EL (cell line): ENCODE measurements at regions not wholly inside any gene's neighbourhood (a gene's known extent, or its start where the extent isn't known, plus 50 kb on each side); places are given as distances from the start of the nearest gene placed in this dataset.
"Not testable (repeated sequence)": the region's sequence is repeated elsewhere in the genome, so short reads cannot be mapped to it uniquely, and the experiment has no call there.

ENCODE experiments used
- DNase-seq: peaks from one replicate; pipeline ENCODE4 v3.0.0-alpha.2; 2016

DNA sequence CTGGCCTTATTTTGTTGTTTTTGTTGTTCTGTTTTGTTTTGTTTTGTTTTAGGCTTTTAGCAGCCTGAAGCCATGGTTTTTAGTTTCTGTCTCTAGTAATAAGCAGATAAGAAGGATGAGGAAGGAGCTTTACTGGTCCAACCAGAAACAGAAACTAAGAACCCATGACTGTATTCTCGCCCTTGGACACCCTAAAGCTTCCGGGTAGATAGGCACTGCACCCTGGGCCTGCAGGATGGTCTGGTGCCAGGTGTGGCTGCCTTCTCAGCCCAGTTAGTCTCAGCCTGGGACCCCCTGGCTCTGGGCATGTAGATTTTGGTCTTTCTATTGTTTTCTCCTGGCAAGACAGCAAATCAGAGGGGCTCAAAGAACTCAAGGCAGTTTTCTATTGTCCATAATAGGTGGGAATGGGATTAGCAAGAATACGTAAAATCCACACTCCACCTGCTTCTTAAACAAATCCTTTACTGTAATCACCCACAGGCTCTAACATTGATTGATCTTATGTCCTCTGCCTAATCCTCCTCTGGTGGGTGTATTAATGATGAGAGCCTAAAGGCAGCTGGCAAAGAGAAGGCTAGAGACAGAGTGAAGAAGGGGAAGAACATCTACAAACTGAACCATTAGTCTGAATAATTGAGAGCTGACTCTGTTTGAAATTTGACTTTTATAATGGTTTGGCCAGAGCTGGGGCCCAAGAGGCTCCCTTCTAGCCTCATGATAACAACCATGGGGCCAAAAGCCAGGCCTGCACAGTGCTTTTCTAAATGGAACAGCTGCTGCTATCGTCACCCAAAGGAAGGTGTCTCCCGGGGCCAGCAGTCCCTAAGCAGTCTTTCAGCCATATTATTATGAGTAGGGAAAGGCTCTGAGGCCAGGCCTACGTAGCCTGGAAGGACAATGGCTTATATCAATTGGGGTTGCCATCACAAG, 106.8 kb upstream of the ATP1A1 start:
- no peak for DNase-seq

- no peak for DNase-seq
These were observed 106.2 kb upstream of the ATP1A1 start for GRCh38 chr1:116266864-116267212.

- peak; percentile 23 for DNase-seq
These were observed 104.8 kb upstream of the ATP1A1 start for GRCh38 chr1:116268211-116268610.

DNA sequence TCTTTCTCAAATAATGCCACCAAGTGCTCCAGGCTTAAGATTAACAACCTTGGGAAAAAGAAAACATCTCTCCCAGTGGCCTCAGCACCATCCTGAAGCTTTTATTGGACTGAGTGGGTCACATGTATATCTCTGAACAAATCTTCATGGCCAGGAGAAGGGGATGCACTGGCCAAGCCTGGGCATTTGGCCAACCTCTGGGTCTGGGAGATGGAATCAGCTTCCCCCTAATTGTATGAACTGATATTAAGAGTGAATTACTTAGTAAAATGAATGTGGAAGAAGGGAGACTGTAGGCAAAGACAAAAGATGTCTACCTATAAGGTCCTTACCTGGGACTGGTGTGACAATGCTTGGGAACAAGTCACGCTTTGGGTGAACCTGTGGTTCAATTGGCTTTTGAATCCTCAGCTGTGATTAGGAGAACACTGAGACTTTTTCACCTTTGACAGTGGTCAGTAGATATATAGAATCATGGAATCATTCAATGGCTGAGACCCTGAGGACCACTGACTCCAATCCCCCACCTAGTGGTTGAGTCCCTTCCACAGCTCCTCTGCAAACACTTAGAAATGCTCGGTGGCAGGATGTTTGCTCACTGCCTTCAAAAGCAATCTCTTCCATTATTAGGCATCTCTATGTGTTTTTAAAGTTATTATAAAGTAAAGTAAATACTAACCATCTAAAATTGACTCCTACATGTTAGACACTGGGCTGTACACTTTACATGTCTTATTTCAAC, 102.6 kb upstream of the ATP1A1 start:
- no peak for DNase-seq

DNA sequence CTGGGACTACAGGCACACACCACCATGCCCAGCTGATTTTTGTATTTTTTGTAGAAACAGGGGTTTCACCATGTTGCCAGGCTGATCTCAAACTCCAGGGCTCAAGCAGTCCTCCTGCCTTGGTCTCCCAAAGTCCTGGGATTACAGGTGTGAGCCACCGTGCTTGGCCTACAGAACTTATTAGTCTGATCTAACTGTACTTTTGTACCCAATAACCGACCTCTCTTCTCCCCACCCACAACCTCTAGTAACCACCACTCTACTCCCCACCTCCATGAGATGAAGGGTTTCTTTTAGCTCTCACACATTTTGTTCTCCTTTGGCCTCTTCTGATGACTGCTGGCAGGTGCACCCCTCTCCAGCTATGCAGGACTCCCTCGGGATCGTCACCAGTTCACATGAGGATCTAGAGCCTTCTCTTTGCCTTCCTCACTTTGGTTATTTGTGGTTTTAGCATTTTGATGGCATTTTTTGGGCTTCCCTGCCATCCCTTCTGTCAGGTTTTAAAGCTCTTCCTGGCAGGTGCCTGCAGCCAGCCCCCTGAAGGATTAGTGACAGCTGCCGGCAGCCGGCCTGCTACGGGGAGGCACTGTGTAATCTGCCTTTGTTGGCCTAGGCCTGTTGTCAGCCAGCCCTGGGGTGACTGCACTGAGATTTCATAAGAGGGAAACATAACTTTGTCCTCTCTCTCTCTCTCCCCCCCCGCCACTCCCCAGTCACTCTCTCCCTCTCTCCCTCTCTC, 99.8 kb upstream of the ATP1A1 start:
- DNase-seq: no peak

DNA sequence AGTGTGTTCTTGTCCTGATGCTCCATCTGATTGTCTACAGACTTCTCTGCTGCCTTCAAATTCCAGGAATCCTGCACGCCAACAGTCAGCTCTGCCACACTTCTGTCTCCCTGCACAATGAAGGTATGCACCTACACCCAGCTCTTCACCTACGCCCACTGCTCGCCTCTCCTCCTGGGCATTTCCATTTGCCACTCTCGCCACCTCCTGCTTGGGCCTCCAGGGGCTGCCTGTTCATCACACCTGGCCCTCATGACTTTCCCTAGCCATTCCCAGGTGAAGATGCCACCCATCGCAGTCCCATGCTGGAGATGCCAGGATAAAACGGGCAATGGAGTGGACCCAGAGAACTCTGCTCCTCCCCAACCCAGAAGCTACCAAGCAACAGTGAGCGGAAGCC, 96.5 kb upstream of the ATP1A1 start:
- DNase-seq: no peak

DNA sequence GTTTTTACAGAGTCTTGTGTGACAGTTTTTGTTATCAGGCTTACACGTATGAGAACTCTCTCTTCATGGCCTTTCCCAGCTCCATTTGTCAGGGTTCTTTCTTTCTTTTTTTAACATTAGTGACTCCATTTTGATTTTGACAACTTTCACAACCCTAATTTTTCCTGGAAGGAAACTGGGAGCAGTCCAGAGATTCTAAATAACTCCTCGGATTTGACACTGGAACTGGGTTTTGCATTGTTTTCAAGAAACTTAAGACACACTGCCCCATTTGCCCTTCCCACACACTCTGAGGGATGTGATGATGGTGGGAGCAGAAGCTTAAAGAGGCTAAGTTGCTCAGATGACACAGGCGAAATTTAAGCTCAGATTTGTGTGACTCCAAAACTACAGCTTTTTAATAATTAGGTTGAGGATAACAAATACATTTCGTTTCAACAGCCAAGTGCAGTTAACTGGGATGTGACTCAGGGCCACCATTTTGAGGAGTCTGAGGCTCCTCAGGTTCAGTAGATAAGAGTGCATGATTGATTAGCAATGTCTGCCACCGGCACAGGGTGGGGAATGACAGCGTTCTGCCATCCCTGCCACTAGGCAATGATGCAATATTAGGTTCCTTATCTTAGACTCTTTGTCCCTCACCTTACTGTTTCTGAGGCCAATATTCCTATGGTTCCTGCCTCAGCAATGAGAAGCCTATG, 95.1 kb upstream of the ATP1A1 start:
- DNase-seq: no peak

DNA sequence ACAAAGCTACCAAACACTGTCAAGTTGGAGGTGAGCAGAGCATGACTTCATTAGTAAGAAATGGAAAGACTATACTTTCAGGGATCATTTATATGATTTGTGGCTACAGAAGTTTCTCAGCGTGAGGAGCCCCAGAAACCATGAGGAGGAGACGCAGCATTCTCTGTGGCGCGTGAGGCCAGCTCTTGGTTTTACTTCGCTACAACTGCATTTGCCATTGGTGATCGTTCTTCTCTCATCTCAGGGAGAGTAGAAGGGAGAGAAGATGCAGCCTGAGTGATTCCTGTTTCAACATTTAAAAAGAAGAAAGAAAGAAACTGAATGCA, 94.5 kb upstream of the ATP1A1 start:
- no peak for DNase-seq

DNA sequence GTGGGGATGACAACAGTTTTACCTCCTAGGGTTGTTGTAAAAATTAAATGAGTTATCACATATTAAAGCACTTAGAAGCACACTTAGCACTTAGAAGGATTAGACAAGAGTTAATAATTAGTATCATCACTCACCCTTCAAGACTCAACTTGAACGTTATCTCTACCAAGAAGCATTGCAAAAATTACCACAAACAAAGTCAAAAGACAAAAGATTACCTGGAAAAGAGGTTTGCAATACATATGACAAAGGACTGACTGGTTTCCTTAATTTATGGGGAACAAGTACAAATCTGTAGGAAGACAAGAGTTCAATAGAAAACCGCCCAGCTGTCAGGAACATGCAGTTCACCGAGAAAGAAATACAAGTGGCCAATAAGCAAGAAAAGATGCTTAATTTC, 93.3 kb upstream of the ATP1A1 start:
- no peak for DNase-seq

- DNase-seq: no peak
These were observed 88.1 kb upstream of the ATP1A1 start for GRCh38 chr1:116284819-116285390.

DNA sequence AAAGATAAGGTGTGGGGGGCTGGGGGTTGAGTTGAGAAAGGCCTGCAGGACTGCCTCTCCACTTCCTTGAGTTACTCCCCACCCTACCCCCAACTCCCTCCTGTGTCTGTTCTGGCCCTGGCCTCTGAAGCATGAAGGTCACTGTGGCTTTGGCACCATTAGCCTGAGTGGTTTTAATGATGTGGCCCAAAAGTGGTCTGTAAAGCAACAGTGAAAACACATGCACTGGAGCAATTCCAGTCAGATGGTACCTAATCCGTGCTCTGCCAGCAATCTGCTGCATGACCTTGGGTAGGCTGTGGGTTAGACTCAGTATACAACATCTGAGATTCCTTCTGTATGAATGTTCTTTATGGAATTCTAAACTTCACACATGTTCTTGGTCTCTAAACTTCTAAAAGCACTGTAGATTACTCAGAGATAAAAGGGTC, 86.5 kb upstream of the ATP1A1 start:
- DNase-seq: peak; percentile 89

- no peak for DNase-seq
These were observed 85.5 kb upstream of the ATP1A1 start for GRCh38 chr1:116287341-116288200.

DNA sequence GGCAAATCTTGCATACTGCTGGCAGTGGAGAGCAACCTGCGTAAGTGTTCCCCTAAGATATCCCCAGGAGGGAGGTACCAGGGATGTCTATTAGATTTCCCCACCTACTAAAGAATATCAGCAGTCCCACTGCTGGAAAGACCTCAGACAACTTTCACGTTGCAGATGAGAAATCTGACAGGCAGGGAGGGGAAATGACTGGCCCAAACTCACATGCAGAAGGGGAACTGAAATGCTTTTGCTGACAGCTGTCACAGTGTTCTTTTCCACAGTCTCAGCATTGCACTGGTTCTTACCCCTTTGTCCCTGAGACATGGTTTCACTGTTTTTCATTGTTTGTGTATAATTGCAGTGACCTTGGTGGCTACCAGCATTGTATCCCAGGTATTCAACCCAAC, 84.8 kb upstream of the ATP1A1 start:
- DNase-seq: no peak

- no peak for DNase-seq
These were observed 83.9 kb upstream of the ATP1A1 start for GRCh38 chr1:116289193-116289592.

DNA sequence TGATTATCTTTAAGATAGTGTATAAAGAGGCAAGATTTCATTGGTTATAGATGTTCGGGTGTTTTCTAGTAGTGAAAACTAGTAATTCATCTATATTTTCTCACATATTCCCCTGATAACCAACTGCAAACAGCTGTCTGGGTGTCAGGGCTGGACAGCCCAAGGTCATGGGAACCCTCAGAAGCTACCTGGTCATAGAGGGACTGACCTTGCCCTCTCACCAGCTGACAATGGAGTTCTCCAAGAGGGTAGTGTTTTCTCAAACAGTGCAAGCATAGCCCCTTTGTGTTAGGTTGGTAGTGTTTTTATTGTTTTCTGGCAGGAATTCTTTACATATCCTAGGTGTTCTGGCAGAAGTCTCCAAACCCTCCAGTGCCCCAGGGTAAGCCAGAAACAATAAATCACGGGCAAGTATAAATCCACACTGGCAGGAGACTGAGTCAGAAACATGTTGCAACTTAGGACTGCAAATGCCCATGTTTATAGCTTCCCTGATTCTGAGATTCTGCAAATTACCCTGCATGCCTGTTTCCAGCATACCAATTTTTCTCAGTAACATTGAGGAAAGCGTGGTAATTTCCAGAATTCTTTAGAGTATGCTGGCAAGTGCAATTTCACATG, 82.8 kb upstream of the ATP1A1 start:
- DNase-seq: peak; percentile 53

GRCh38 chr1:116291024-116291423, 82.0 kb upstream of the ATP1A1 start:
- no peak for DNase-seq

DNA sequence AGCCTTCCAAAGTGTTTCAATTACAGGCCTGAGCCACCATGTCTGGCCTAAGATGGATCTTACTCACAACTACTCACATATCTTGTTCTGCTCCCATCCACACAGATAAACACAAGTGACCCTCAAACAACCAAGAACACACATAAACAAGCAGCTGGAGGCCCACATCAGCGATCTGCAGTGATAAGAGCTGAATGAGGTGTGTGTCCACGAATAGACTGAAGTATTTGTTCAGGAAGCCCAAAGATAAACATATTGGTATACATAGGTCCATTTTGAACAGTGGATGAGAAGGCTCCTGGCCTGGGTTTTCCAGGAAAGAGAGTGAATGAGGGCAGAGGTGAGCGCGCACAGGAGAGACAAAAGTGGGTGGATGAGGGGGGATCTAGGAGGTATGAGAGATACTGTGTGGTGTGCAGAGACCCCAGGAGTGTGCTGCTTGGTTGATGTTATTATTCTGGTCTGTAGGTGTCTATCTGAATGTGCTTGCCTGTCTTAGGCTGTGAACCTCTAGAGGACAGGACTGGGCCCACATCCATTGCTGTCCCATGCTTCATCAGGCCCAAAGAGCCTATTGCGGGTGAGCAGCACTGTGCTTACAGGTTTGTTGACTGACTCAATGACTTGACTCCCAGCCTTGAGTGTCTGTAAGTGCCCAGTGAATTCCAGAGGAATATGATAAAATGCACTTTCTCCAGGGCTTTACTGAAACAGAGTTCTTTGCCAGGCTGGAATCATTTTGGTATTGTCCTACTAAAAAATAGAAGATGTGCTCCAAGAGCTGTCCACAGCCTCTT, 79.9 kb upstream of the ATP1A1 start:
- no peak for DNase-seq

GRCh38 chr1:116297495-116298212, 75.4 kb upstream of the ATP1A1 start:
- DNase-seq: no peak

DNA sequence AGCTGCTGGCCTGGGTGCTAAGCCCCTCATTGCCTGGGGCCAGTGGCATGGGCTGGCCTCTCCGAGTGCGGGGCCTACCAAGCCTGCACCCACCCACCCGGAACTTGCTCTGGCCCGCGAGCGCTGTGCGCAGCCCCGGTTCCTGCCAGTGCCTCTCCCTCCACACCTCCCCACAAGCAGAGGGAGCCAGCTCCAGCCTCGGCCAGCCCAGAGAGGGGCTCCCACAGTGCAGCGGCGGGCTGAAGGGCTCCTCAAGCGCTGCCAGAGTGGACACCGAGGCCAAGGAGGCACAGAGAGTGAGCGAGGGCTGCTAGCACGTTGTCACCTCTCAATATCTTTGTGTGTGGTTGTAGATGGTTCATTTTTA, 74.8 kb upstream of the ATP1A1 start:
- DNase-seq: not testable (repeated sequence)

DNA sequence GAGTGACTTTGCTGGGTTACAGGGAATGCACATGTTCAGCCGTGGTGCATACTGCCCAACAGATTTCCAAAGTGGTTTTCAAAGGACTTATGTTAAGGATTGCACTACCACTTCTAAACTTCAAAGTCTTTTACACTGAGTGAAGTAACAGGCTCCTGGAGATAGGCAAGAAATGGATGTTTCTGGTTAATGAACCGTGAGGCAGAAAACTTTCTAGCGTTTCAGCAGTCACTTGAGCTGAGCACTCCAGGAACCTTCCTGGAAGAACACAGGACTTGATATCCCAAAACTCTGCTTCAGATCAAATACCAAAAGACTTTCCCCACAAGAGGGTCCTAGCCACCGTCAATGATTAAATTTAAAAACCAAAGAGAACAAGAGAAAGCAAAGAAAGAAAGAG, 74.3 kb upstream of the ATP1A1 start:
- no peak for DNase-seq
